Stimulated activated CD8-positive, alpha-beta memory T cell treated with anti-CD3 and anti-CD28 coated beads, Interleukin-15, amount 100 ng/mL, for 1 hour (primary cell): ENCODE measurements at regions not wholly inside any gene's neighbourhood (a gene's known extent, or its start where the extent isn't known, plus 50 kb on each side); places are given as distances from the start of the nearest gene placed in this dataset.
"Not testable (repeated sequence)": the region's sequence is repeated elsewhere in the genome, so short reads cannot be mapped to it uniquely, and the experiment has no call there.

ENCODE experiments used
- DNase-seq: peaks from one replicate; pipeline ENCODE4 v3.0.0-alpha.2; 2020; ENCODE audit warnings: low read depth

- no peak for DNase-seq
Observed at GRCh38 chr6:144619966-144620365, 334.8 kb downstream of the UTRN start.

- DNase-seq, result no peak
Observed at GRCh38 chr6:144621332-144621731, 336.2 kb downstream of the UTRN start.

- DNase-seq, result no peak
Observed at GRCh38 chr6:144624246-144624645, 339.1 kb downstream of the UTRN start.

- DNase-seq, result no peak
Observed at GRCh38 chr6:144624716-144625115, 339.6 kb downstream of the UTRN start.

- DNase-seq, result no peak
Observed at GRCh38 chr6:144630857-144631256, 345.7 kb downstream of the UTRN start.

GRCh38 chr6:144632266-144632665 lies 347.1 kb downstream of the UTRN start:
- no peak for DNase-seq

GRCh38 chr6:144633886-144634285 lies 348.8 kb downstream of the UTRN start:
- DNase-seq, result no peak

- DNase-seq, result no peak
Observed at GRCh38 chr6:144634371-144634770, 349.2 kb downstream of the UTRN start.

GRCh38 chr6:144635051-144635450 lies 349.9 kb downstream of the UTRN start:
- no peak for DNase-seq

- DNase-seq, result not testable (repeated sequence)
Observed at GRCh38 chr6:144636025-144636424, 350.9 kb downstream of the UTRN start.

GRCh38 chr6:144637541-144637940 lies 352.4 kb downstream of the UTRN start:
- DNase-seq, result no peak

GRCh38 chr6:144639654-144640053 lies 354.5 kb downstream of the UTRN start:
- DNase-seq, result no peak

- DNase-seq, result no peak
Observed at GRCh38 chr6:144641286-144641685, 356.2 kb downstream of the UTRN start.

- no peak for DNase-seq
Observed at GRCh38 chr6:144644776-144645175, 359.6 kb downstream of the UTRN start.

- no peak for DNase-seq
Observed at GRCh38 chr6:144646093-144647056, 361.2 kb downstream of the UTRN start.

- DNase-seq, result no peak
Observed at GRCh38 chr6:144647406-144647964, 362.4 kb downstream of the UTRN start.

- DNase-seq, result no peak
Observed at GRCh38 chr6:144647971-144648651, 363.0 kb downstream of the UTRN start.

- DNase-seq, result no peak
Observed at GRCh38 chr6:144649085-144649484, 363.9 kb downstream of the UTRN start.

GRCh38 chr6:144651234-144651633 lies 366.1 kb downstream of the UTRN start:
- no peak for DNase-seq

GRCh38 chr6:144652292-144652891 lies 367.3 kb downstream of the UTRN start:
- no peak for DNase-seq

GRCh38 chr6:144653885-144654505 lies 368.9 kb downstream of the UTRN start:
- DNase-seq, result no peak

- no peak for DNase-seq
Observed at GRCh38 chr6:144654506-144654905, 369.4 kb downstream of the UTRN start.
